Peyer's patch (tissue), 4 donors: ENCODE measurements at regions not wholly inside any gene's neighbourhood (a gene's known extent, or its start where the extent isn't known, plus 50 kb on each side); places are given as distances from the start of the nearest gene placed in this dataset.

ENCODE experiments used
- POLR2A ChIP-seq, 2 donors: fragments of 450-650 bp; IDR thresholded peaks; one replicate each; pipeline ENCODE4 v1.5.1; 2017; ENCODE audit warnings: antibody characterized with exemption in 2 of 2, mild to moderate bottlenecking in 2 of 2, moderate library complexity in 2 of 2
- TF ChIP-seq, protein P1 (sequence below), 6 experiments: fragments of 450-650 bp in 4 of 6; fragments of 200-600 bp in 2 of 6; sonication (generic) in 1 of 6; IDR thresholded peaks; one replicate each; pipeline ENCODE4 v1.5.1; 2017 to 2019; ENCODE audit warnings: antibody characterized with exemption in 6 of 6, mild to moderate bottlenecking in 3 of 6, moderate library complexity in 1 of 6

DNA sequence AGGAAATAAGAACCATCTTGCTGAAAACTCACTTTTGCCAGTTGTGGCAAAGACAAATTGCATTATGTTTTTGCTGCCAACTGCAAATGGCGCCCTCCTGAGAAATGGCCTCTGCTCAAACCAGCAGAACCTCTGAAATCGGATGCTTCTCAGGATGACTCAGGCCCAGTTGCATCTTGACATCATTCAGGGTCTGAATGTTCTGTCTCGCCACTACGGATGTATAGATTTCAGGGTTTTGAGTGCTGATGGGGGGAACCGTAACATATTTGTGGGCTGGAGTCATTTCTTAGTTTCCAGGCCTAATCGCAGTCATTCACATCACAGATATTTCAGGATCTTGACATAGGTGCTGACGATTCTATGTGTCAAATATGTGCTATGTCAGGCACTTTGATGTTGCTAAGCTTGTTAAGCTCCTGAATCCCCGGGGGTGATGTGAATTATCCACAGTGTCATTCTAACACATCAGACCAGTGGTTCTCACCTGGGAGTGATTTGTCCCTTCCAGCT is 207.1 kb downstream of the NFATC2 start:
- TF ChIP-seq, protein P1, sequence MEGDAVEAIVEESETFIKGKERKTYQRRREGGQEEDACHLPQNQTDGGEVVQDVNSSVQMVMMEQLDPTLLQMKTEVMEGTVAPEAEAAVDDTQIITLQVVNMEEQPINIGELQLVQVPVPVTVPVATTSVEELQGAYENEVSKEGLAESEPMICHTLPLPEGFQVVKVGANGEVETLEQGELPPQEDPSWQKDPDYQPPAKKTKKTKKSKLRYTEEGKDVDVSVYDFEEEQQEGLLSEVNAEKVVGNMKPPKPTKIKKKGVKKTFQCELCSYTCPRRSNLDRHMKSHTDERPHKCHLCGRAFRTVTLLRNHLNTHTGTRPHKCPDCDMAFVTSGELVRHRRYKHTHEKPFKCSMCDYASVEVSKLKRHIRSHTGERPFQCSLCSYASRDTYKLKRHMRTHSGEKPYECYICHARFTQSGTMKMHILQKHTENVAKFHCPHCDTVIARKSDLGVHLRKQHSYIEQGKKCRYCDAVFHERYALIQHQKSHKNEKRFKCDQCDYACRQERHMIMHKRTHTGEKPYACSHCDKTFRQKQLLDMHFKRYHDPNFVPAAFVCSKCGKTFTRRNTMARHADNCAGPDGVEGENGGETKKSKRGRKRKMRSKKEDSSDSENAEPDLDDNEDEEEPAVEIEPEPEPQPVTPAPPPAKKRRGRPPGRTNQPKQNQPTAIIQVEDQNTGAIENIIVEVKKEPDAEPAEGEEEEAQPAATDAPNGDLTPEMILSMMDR (IDR thresholded peaks at IDR 0.05) = no peak
- no peak for TF ChIP-seq POLR2A (IDR thresholded peaks at IDR 0.05)
